Hippocampal formation (tissue), 2 donors: ENCODE measurements at regions not wholly inside any gene's neighbourhood (a gene's known extent, or its start where the extent isn't known, plus 50 kb on each side); places are given as distances from the start of the nearest gene placed in this dataset.

Experiments used
- DNase-seq, 2 donors: peaks; one replicate each; lab custom pipeline; 2025; lab: John Stamatoyannopoulos, UW

DNA sequence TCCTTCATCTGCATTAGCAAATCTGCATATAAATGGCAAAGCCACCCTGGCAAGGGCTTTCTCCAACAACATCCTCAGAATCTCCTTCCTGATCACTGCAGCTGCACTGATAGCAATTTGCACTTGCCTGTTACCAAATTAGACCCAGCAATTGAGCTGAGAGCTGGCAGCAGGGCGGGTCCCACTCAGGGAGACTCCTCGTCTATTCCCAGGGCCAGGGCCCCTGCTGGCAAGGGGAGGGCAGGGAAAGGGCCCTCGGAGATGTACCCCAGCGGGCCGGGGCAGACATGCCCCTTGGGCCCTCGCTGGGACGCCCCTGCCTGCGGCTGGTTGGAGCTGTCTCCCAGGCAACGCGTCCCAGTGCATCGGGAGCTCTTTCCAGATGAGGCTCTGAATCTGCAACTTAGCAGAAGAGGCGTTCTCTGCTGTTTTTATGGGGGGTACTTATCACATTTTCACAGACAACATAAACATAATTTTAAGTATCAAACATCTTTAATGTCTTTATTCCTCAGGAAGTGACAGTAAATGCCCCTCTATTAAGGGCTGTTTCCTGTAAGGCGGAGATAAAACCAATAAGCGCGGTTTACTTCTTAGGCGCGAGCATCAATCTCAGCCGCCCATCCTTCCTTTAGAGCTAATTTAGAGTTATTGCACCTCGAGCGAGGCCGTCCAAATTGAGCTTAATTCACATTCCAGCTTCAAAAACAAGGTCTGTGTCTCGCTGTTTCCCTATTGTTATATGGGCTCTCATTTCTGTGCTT is 249.0 kb upstream of the PPP2R2D start:
- DNase-seq, result no peak

DNA sequence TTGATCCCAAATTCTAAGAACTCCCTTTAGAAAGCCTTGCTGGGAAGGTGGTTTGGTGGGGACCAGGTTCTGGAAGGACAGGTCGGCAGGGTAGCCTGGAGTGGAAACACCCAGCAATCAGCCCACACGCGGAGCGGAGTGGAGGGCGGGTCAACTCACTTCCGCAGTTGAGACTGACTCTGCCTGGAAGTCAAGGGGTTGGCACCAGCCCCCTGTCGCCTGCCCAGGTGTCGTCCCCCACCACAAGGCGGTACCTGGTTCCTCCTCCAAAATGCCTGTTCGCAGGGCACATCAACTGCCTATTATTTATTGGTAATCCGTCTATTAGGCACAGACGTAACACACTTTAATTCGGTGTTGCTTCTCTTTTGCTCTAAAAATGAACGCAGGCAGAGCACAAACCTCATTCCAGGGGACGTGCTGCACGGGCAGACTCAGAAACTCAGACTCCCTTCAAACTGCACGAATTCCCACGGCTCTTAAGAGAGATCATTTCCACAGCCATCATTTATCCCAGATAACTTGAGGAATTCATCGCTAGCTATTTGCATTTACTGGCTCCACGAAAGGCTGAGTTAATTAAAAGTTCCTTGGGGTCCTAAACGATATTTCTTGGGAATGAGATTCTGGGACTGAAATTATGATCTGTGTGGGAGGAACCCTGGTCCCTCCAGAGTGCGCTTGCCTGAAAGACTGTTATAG is 248.2 kb upstream of the PPP2R2D start:
- DNase-seq, result no peak

GRCh38 chr10:131653140-131653539 is 247.7 kb upstream of the PPP2R2D start:
- DNase-seq, result no peak

DNA sequence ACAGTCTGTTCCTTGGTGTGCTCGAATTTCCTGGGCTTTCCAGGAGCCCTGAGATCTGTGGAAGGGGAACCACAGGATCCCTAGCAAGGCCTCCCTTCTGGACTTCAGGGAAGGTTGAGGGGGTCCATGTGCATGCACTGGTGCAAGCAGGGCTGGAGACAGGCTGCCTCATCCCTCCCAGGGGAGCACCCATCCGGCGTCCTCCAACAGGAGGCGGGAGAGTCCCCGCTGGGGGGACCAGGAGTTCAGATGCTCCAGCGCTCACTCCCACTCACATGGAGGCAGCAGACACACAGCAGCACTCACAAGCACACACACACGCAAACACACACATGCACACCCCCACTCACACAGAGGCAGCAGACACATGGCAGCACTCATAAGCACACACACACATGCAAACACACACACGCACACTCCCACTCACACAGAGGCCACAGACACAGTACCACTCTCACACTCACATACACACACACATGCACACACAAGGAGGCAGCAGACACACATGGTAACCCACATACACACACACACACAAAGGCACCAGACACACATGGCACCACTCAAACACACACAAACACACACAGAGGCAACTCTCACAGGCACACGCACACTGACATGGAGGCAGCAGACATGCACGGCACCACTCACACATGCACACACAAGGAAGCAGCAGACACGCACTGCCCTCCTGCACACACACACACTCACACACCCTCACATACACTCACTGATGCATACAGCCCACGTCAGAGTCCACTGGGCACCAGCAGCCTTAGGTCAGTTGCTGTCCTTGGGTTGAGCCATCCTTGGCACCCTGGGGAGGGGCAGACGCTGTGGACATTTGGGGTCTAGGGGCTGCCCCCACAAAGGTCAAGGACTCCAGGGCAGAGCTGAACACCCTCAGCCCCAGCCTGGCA is 247.0 kb upstream of the PPP2R2D start:
- no peak for DNase-seq

DNA sequence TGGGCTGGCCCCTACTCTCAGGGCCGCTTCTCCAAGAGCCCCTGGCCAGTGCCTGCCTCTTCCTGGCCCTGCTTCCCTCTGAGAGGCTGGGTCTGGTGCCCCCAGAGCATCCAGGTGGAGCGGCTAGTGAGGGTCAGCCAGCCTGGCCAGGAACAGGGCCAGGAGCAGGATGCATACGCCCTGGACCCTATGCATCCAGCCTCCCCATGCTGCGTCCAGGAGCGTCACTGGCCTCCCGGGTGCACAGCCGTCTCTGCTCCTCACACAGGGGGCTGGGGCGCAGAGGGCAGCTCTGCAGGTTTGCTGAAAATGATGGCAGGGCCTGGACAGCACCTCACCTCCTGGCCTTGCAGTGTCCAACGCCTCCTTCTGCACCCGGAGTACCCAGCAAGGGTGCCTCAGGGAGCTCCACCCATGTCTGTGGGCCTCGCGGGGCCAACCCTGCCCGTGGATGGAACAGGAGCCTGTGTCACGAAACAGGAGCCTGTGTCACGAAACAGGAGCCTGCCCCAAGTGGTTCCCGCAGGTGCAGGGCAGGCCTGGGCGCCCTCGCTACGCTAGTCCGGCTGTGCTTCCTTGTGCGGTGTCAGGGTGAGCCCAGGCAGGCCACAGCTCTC is 246.2 kb upstream of the PPP2R2D start:
- DNase-seq, result no peak

GRCh38 chr10:131655101-131655849 is 245.5 kb upstream of the PPP2R2D start:
- DNase-seq, result no peak

GRCh38 chr10:131656009-131656408 is 244.8 kb upstream of the PPP2R2D start:
- DNase-seq, result no peak

DNA sequence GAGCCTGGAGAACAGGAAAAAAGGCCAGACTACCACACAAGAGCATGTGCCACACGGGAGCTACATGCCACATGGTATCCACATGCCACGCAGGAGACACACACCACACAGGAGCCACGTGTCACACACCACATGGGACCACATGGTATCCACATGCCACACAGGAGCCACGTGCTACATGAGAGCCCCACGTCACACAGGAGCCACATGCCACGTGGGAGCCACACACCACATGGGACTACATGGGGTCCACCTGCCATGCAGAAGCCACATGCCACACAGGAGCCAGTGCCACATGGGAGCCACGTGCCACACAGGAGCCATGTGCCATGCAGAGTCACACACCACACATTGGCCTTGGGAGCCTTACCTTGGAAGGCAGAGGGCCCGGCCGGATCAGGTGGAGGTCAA is 244.4 kb upstream of the PPP2R2D start:
- DNase-seq, result no peak

DNA sequence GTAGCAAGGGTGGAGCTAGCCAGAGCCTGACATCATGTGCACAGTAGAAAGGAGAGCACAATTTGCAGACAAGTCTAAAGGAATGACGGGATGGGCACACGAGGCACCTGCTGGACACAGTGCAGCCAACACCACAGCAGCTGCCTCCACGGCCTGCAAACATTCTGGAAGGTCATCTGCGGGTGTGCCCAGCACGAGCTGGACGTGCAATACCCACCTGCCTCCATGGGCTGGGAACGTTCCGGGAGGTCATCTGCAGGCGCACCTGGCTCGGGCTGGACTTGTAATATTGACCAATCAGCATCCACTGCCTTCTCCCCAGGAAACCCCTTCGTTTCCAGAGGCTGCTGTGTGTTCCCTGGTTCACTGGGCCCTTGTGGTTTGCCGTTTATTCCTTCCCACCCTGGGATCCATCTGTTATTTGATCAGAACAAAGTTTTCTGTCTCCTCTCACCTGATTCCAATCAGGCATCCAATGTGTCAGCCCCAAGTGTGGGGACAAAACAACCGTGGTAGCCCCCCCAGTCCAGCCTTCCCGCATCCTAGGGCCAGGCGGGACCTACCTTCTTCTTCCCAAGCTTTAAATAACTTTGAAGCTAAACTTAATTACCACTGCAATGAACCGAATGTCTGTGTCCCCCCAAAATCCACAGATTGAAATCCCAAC is 243.4 kb upstream of the PPP2R2D start:
- DNase-seq, result no peak

- no peak for DNase-seq
Observed at GRCh38 chr10:131657985-131658330, 242.8 kb upstream of the PPP2R2D start.

GRCh38 chr10:131658476-131659110 is 242.2 kb upstream of the PPP2R2D start:
- DNase-seq, result no peak

DNA sequence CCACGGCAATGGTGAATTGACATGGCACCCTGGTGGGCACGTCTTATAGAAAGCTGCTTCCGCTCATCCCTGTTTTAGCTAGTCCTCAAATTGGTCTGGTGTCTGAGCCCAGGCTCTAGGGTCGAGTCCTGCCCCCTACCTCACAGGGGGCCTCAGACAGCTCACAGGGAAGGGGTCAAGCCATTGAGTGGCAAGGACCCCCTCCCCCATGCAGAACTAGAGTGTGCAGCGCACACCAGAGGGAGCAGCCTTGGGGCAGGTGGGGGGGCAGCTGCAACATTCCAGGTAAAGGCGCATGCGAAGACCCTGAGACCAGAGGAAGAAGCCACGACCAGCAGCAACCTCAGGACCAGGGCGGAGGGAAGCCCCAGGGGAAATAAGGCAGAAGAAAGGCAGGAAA is 240.4 kb upstream of the PPP2R2D start:
- DNase-seq, result no peak

DNA sequence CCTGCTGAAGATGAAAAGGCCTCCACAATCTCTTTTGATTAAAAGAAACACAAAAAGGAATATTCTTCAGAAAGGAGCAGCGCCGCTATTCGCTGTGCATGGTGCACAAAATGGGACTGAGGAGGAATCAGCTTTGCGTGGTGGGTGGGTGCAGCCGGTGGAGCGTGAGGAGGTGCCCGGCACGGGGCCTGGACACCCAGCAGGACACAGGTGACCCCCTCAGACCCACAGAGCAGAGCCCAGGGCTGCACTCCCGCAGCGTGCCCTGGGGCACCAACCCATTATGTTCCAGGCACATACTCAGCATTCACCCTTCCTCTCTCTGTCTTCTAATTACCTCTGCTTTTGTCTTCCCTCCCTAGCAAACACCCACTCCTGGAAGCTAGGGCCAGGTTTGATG is 238.0 kb upstream of the PPP2R2D start:
- no peak for DNase-seq

- DNase-seq, result no peak
Observed at GRCh38 chr10:131663351-131663750, 237.5 kb upstream of the PPP2R2D start.

GRCh38 chr10:131666091-131666490 is 234.7 kb upstream of the PPP2R2D start:
- no peak for DNase-seq

- DNase-seq, result no peak
Observed at GRCh38 chr10:131667047-131667446, 233.8 kb upstream of the PPP2R2D start.

DNA sequence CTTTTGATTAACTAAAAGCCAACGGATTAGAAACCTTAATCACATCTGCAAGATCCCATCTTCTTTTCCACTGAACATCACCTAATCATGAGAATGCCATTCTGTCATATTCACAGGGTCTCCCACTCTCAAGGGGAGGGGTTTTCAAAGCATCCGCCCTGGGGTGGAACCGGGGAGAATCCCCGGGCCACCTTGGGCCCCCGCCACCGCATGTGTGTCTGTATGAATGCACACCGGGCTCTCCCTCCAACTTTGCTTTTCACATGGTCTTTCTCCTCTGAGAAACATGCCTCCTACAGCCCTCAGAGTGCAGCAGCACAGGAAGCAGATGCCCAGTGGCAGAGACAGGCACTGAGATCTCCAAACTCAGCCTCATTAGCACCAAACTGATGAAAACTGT is 233.2 kb upstream of the PPP2R2D start:
- no peak for DNase-seq

DNA sequence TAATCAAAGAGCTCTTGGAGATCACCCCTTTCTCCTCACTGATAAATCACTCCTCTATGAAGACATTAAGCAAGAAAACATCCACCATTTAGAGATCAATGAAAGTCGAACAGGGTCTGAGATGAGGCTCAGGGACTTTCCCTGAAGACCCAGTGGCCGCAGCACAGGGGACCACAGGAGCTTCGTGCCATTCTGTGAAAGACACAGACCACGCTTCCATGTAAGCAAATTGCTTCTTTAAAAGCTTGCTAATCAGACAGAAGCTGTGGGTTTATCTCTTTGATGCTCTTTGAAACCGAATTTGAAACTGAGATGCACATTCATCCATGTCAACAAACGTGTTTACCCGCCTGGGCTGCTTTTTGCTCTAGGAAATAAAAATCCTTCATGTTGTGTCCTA is 231.9 kb upstream of the PPP2R2D start:
- no peak for DNase-seq

- DNase-seq, result no peak
Observed at GRCh38 chr10:131669838-131670237, 231.0 kb upstream of the PPP2R2D start.

GRCh38 chr10:131670341-131670740 is 230.5 kb upstream of the PPP2R2D start:
- no peak for DNase-seq
